ENCODE measurements at regions not wholly inside any gene's neighbourhood (a gene's known extent, or its start where the extent isn't known, plus 50 kb on each side); places are given as distances from the start of the nearest gene placed in this dataset.

GRCh38 chr6:16078064-16078463 is 50.8 kb upstream of the MYLIP start:
- Histone ChIP-seq H3K4me3 (ENCODE audit: low read depth in 1 of 3, low read length in 3 of 3) (no peak overlapping the region), H3K9me3 (ENCODE audit: control insufficient read depth in 2 of 2, insufficient read depth in 1 of 2, low read depth in 1 of 2, low read length in 1 of 2) (no peaks in the 10 kb centered on the region), H3K4me1 (ENCODE audit: control insufficient read depth in 3 of 3, insufficient read depth in 2 of 3, low read depth in 1 of 3, low read length in 2 of 3) (peaks cover 0 to 12% (median 2%) of the 10 kb centered on the region in 3 donors), H3K36me3 (ENCODE audit: control insufficient read depth in 3 of 3, insufficient read depth in 2 of 3, low read depth in 1 of 3, low read length in 3 of 3) (no peaks in the 10 kb centered on the region), H3K27me3 (ENCODE audit: control insufficient read depth in 3 of 3, insufficient read depth in 3 of 3, low read length in 3 of 3) (no peaks in the 10 kb centered on the region), H3K27ac (ENCODE audit: low read depth in 1 of 3, low read length in 2 of 3) (no peak overlapping the region)
- DNase-seq (no peak), FAIRE-seq (no peak)
- WGBS, 3 donors = 84 to 95% (median 87%) methylated on average over 2 of the region's 2 CpGs

DNA sequence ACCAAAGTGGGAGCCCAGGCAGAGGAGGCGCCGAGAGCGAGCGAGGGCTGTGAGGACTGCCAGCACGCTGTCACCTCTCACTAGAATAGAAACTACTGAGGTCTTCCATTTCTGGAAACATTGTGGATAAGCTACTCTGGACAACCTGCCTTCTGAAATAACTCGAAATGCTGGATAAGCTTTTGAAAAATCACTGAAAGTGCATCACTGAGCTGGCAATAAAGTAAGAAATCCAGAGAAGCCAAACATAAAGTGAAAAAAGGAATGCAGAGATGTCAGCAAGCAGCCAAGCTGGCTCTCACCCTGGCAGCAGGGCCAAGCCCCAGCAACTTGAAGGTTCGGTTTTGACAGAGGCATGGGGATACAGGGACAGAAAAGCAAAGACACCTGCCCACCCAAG is 59.2 kb upstream of the MYLIP start:
- H3K27ac ChIP-seq (ENCODE audit: low read depth in 1 of 3, low read length in 2 of 3) = no peak overlapping the region
- no peaks in the 10 kb centered on the region for H3K9me3 ChIP-seq (ENCODE audit: control insufficient read depth in 2 of 2, insufficient read depth in 1 of 2, low read depth in 1 of 2, low read length in 1 of 2)
- FAIRE-seq (no peak), DNase-seq (no peak)
- H3K4me3 ChIP-seq (ENCODE audit: low read depth in 1 of 3, low read length in 3 of 3) = no peak overlapping the region
- no peaks in the 10 kb centered on the region for H3K4me1 ChIP-seq (ENCODE audit: control insufficient read depth in 3 of 3, insufficient read depth in 2 of 3, low read depth in 1 of 3, low read length in 2 of 3)
- H3K27me3 ChIP-seq (ENCODE audit: control insufficient read depth in 3 of 3, insufficient read depth in 3 of 3, low read length in 3 of 3) = no peaks in the 10 kb centered on the region
- WGBS, 3 donors = 93 to 97% (median 95%) methylated on average over 7 of the region's 7 CpGs
- H3K36me3 ChIP-seq (ENCODE audit: control insufficient read depth in 3 of 3, insufficient read depth in 2 of 3, low read depth in 1 of 3, low read length in 3 of 3) = no peaks in the 10 kb centered on the region

DNA sequence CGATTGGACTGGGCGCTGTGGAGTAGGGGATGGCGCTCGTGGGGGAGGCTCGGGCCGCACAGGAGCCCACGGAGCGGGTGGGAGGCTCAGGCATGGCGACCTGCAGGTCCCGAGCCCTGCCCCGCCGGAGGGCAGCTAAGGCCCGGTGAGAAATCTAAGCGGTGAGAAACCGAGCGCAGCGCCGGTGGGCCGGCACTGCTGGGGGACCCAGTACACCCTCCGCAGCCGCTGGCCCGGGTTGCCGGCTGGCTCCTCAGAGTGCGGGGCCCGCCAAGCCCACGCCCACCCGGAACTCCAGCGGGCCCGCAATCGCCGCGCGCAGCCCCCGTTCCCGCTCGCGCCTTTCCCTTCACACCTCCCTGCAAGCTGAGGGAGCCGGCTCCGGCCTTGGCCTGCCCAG is 59.7 kb upstream of the MYLIP start:
- Histone ChIP-seq H3K4me1 (ENCODE audit: control insufficient read depth in 3 of 3, insufficient read depth in 2 of 3, low read depth in 1 of 3, low read length in 2 of 3) (no peaks in the 10 kb centered on the region), H3K36me3 (ENCODE audit: control insufficient read depth in 3 of 3, insufficient read depth in 2 of 3, low read depth in 1 of 3, low read length in 3 of 3) (no peaks in the 10 kb centered on the region), H3K27ac (ENCODE audit: low read depth in 1 of 3, low read length in 2 of 3) (no peak overlapping the region), H3K9me3 (ENCODE audit: control insufficient read depth in 2 of 2, insufficient read depth in 1 of 2, low read depth in 1 of 2, low read length in 1 of 2) (no peaks in the 10 kb centered on the region), H3K4me3 (ENCODE audit: low read depth in 1 of 3, low read length in 3 of 3) (no peak overlapping the region), H3K27me3 (ENCODE audit: control insufficient read depth in 3 of 3, insufficient read depth in 3 of 3, low read length in 3 of 3) (no peaks in the 10 kb centered on the region)
- no peak for FAIRE-seq
- DNase-seq = no peak
- WGBS, 3 donors = 95 to 99% (median 97%) methylated on average over 29 to 39 of the region's 39 CpGs

DNA sequence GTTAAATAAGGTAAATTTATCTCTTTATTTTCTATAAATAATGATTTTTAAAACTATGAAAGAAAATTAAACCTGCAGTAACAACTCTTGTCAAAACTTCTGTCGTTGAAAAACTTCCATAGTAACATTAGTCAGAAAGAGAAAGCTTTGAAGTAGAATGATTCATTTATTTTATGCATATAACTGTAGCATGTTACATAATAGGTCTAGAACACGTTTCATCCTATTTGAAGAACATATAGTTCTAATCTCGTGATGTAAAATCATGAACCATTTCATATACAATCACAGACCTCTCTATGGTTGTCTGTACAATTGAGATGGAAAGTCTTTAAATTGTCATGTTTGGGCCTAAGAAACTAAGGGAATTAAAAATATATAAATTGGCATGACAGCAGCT is 61.3 kb upstream of the MYLIP start:
- FAIRE-seq = no peak

DNA sequence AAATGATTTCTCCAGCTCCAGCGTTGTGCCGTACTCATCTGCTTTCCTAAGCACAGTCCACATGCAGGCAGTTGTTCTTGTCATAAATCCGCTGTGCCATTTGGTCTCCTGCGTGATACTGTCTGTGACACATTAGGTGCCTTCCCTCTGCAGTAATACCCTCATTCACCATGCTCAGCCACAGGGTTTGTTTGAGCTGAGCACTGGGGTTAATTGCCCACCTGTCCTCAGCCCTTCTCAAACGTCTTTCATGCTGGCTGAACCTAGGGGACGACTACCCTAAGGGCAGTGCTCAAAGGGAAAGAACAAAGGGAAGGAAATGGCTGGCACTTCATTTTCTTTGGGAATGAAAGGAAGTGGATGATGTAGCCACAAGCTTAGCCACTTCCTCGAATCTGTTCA is 64.2 kb upstream of the MYLIP start:
- Histone ChIP-seq H3K27me3 (ENCODE audit: control insufficient read depth in 3 of 3, insufficient read depth in 3 of 3, low read length in 3 of 3) (no peaks in the 10 kb centered on the region), H3K4me1 (ENCODE audit: control insufficient read depth in 3 of 3, insufficient read depth in 2 of 3, low read depth in 1 of 3, low read length in 2 of 3) (no peaks in the 10 kb centered on the region), H3K4me3 (ENCODE audit: low read depth in 1 of 3, low read length in 3 of 3) (no peak overlapping the region), H3K9me3 (ENCODE audit: control insufficient read depth in 2 of 2, insufficient read depth in 1 of 2, low read depth in 1 of 2, low read length in 1 of 2) (no peaks in the 10 kb centered on the region), H3K27ac (ENCODE audit: low read depth in 1 of 3, low read length in 2 of 3) (no peak overlapping the region), H3K36me3 (ENCODE audit: control insufficient read depth in 3 of 3, insufficient read depth in 2 of 3, low read depth in 1 of 3, low read length in 3 of 3) (no peaks in the 10 kb centered on the region)
- DNase-seq (no peak), FAIRE-seq (no peak)
- WGBS, 3 donors = 52 to 70% (median 58%) methylated on average over 7 of the region's 7 CpGs

More for the DNA sequence above, 61.3 kb upstream of the MYLIP start:
- 75 to 82% (median 79%) methylated on average over 3 of the region's 3 CpGs for WGBS, 3 donors
- no peak for DNase-seq
- H3K9me3 ChIP-seq (ENCODE audit: control insufficient read depth in 2 of 2, insufficient read depth in 1 of 2, low read depth in 1 of 2, low read length in 1 of 2) = no peaks in the 10 kb centered on the region
- H3K4me3 ChIP-seq (ENCODE audit: low read depth in 1 of 3, low read length in 3 of 3) = no peak overlapping the region
- H3K36me3 ChIP-seq (ENCODE audit: control insufficient read depth in 3 of 3, insufficient read depth in 2 of 3, low read depth in 1 of 3, low read length in 3 of 3) = no peaks in the 10 kb centered on the region
- H3K4me1 ChIP-seq (ENCODE audit: control insufficient read depth in 3 of 3, insufficient read depth in 2 of 3, low read depth in 1 of 3, low read length in 2 of 3) = no peaks in the 10 kb centered on the region
- H3K27me3 ChIP-seq (ENCODE audit: control insufficient read depth in 3 of 3, insufficient read depth in 3 of 3, low read length in 3 of 3) = no peaks in the 10 kb centered on the region
- H3K27ac ChIP-seq (ENCODE audit: low read depth in 1 of 3, low read length in 2 of 3) = no peak overlapping the region

DNA sequence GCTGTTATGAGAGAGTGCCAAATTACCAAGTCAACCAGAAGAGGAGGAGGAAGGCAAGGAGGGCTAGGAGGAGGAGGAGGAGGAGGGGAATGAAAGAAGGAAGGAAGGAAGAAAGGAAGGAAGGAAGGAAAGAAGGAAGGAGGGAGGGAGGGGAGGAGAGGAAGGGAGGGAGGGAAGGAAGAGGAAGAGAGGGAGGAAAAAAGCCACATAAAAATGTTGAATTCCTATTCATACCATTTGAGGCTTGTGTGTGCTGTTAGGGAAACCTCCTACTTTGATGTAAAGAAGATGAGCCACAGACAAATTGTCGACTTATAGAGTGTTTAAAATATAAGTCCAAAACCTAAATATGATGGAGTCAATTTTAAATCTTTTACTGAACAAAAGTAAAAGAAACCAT is 65.3 kb upstream of the MYLIP start:
- no peak overlapping the region for H3K27ac ChIP-seq (ENCODE audit: low read depth in 1 of 3, low read length in 2 of 3)
- DNase-seq (no peak), FAIRE-seq (no peak)
- H3K4me3 ChIP-seq (ENCODE audit: low read depth in 1 of 3, low read length in 3 of 3) = no peak overlapping the region
- H3K9me3 ChIP-seq (ENCODE audit: control insufficient read depth in 2 of 2, insufficient read depth in 1 of 2, low read depth in 1 of 2, low read length in 1 of 2) = no peaks in the 10 kb centered on the region
- no peaks in the 10 kb centered on the region for H3K36me3 ChIP-seq (ENCODE audit: control insufficient read depth in 3 of 3, insufficient read depth in 2 of 3, low read depth in 1 of 3, low read length in 3 of 3)
- 79 to 98% (median 83%) methylated on average over 1 of the region's 1 CpG for WGBS, 3 donors
- H3K4me1 ChIP-seq (ENCODE audit: control insufficient read depth in 3 of 3, insufficient read depth in 2 of 3, low read depth in 1 of 3, low read length in 2 of 3) = no peaks in the 10 kb centered on the region
- H3K27me3 ChIP-seq (ENCODE audit: control insufficient read depth in 3 of 3, insufficient read depth in 3 of 3, low read length in 3 of 3) = no peaks in the 10 kb centered on the region

DNA sequence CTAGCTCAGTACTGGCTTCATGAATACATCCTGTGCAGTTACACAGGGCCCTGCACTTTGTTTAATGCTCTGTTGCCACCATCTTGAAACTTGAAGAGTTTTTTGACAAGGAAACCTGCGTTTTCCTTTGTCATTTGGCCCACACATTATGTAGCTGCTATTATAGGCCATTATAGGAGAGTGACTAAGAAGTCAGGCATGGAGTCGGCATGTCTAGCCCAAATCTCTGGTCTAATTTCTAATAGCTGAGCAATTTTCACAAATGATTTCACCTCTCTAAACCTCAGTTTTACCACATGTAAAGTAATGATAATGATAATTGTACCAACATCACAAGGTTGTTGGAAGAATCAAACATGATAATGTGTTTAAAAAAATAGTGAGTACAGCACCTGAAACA is 67.1 kb upstream of the MYLIP start:
- DNase-seq (no peak), FAIRE-seq (no peak)
- WGBS, 3 donors = 87 to 93% (median 88%) methylated on average over 2 of the region's 2 CpGs

GRCh38 chr6:16060039-16060438 is 68.8 kb upstream of the MYLIP start:
- Histone ChIP-seq H3K4me3 (ENCODE audit: low read depth in 1 of 3, low read length in 3 of 3) (no peak overlapping the region), H3K4me1 (ENCODE audit: control insufficient read depth in 3 of 3, insufficient read depth in 2 of 3, low read depth in 1 of 3, low read length in 2 of 3) (no peaks in the 10 kb centered on the region), H3K27ac (ENCODE audit: low read depth in 1 of 3, low read length in 2 of 3) (no peak overlapping the region), H3K36me3 (ENCODE audit: control insufficient read depth in 3 of 3, insufficient read depth in 2 of 3, low read depth in 1 of 3, low read length in 3 of 3) (no peaks in the 10 kb centered on the region), H3K27me3 (ENCODE audit: control insufficient read depth in 3 of 3, insufficient read depth in 3 of 3, low read length in 3 of 3) (no peaks in the 10 kb centered on the region), H3K9me3 (ENCODE audit: control insufficient read depth in 2 of 2, insufficient read depth in 1 of 2, low read depth in 1 of 2, low read length in 1 of 2) (no peaks in the 10 kb centered on the region)
- 69 to 73% (median 70%) methylated on average over 3 of the region's 3 CpGs for WGBS, 3 donors
- no peak for DNase-seq
- FAIRE-seq = no peak

More for the DNA sequence above, 67.1 kb upstream of the MYLIP start:
- Histone ChIP-seq H3K27ac (ENCODE audit: low read depth in 1 of 3, low read length in 2 of 3) (no peak overlapping the region), H3K4me1 (ENCODE audit: control insufficient read depth in 3 of 3, insufficient read depth in 2 of 3, low read depth in 1 of 3, low read length in 2 of 3) (no peaks in the 10 kb centered on the region), H3K36me3 (ENCODE audit: control insufficient read depth in 3 of 3, insufficient read depth in 2 of 3, low read depth in 1 of 3, low read length in 3 of 3) (no peaks in the 10 kb centered on the region), H3K27me3 (ENCODE audit: control insufficient read depth in 3 of 3, insufficient read depth in 3 of 3, low read length in 3 of 3) (no peaks in the 10 kb centered on the region), H3K9me3 (ENCODE audit: control insufficient read depth in 2 of 2, insufficient read depth in 1 of 2, low read depth in 1 of 2, low read length in 1 of 2) (no peaks in the 10 kb centered on the region), H3K4me3 (ENCODE audit: low read depth in 1 of 3, low read length in 3 of 3) (no peak overlapping the region)

DNA sequence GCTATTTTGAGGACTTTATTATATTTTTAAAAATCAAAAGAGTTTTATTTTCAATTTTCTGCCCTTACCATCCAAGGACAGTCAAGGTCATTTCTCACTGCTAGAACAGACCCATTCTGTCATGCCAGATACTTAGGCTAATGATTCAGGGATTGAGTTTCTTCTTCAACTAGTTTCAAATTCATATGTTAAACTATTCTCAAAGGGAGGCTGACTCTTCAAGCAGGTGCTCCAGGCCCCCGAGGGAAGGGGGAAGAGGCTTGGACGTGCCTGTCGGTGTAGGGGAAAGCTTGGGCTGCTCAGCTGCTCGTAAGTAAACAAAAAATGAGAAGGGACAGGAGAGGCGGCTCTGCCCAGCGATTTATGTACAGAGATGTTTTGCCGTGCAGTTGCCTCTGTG is 69.4 kb upstream of the MYLIP start:
- Histone ChIP-seq H3K27me3 (ENCODE audit: control insufficient read depth in 3 of 3, insufficient read depth in 3 of 3, low read length in 3 of 3) (no peaks in the 10 kb centered on the region), H3K4me3 (ENCODE audit: low read depth in 1 of 3, low read length in 3 of 3) (no peak overlapping the region), H3K4me1 (ENCODE audit: control insufficient read depth in 3 of 3, insufficient read depth in 2 of 3, low read depth in 1 of 3, low read length in 2 of 3) (no peaks in the 10 kb centered on the region), H3K36me3 (ENCODE audit: control insufficient read depth in 3 of 3, insufficient read depth in 2 of 3, low read depth in 1 of 3, low read length in 3 of 3) (no peaks in the 10 kb centered on the region), H3K9me3 (ENCODE audit: control insufficient read depth in 2 of 2, insufficient read depth in 1 of 2, low read depth in 1 of 2, low read length in 1 of 2) (no peaks in the 10 kb centered on the region), H3K27ac (ENCODE audit: low read depth in 1 of 3, low read length in 2 of 3) (no peak overlapping the region)
- DNase-seq (no peak), FAIRE-seq (no peak)
- WGBS, 3 donors = 63 to 74% (median 67%) methylated on average over 7 of the region's 7 CpGs

All from small intestine (tissue), 7 donors.